Stimulated activated CD8-positive, alpha-beta memory T cell treated with anti-CD3 and anti-CD28 coated beads, Interleukin-15, amount 100 ng/mL, for 24 hours (primary cell): ENCODE measurements at regions not wholly inside any gene's neighbourhood (a gene's known extent, or its start where the extent isn't known, plus 50 kb on each side); places are given as distances from the start of the nearest gene placed in this dataset.

Experiments used
- DNase-seq: peaks from one replicate; pipeline ENCODE4 v3.0.0-alpha.2; 2020; ENCODE audit warnings: low read depth

DNA sequence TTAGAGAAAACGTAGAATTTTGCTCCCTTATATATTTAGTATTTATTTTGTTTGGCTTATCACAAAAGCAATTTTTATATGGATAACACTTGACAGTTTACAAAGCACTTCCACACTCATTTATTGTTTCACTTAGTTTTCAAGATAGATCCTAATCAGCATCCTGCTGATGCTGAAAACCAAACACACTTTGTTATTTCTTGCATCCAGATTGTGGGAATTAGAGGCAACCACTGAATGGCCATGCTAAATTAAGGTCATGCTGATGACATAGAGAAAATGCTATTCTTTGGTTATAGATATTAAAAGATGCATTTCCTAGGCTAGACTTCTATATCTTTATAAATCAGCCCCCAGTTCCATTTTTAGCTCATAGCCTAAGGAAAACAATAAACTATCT lies 474.1 kb upstream of the KCNMB2 start:
- no peak for DNase-seq

DNA sequence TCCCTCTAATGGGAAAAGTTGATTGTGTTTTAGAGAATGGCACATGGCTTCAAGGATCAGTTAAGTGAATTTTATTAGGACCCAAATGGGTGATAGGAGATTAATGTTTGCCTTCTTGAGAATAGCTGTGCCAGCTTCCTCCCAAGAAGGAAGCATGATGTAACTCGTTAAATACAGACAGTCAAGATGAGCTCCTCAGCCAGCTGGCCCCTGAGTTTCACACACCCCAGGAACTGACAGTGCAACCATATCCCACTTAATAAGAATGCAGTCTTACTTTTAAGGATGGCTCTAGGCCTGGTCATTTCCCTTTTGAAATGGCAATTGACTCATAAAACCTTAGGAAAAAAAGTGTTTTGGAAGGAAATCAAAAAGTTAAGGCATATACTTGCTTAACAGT lies 472.8 kb upstream of the KCNMB2 start:
- DNase-seq, result no peak

- DNase-seq, result no peak
Observed at GRCh38 chr3:178067721-178068120, 468.5 kb upstream of the KCNMB2 start.

DNA sequence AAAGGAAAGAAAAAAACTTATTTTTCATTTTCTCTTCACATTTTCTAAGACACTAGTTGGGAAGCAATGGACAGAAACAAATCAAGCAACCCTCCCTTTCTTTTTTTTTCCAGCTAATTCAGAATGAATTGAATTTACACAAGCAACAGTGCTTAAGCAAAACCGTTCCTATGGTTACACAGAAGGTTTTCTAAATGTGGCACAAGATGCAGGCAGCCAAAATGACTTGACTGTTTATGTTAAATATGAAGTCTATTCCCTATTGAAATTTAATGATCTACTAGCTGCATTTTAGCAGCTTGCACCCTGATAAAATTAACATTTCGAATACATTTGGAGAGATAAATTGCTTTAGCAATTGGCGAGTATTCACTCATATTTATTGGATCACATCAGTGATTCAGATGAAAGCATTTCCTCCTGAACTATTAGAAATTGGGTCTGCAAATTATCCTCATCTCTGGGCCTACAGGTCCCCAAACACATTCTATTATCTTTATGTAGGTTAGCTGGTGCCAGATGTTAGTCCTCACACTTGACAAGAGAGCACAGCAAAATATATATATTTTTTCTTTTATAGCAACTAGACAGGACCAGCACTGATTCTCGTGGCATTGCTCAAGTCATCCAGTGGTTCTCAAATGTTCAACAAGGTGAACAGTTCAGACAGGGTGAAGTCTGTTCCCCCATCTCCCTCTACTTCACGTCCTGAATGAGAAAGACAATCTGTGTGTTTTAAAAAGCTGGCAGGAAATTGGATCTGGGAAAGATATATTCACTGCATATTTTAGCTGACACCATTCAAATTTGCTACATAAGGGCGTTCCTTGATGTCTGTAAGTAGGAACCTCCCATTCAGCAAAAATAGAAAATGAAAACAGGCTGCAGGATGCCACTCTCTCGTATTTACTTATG lies 463.6 kb upstream of the KCNMB2 start:
- DNase-seq, result no peak

DNA sequence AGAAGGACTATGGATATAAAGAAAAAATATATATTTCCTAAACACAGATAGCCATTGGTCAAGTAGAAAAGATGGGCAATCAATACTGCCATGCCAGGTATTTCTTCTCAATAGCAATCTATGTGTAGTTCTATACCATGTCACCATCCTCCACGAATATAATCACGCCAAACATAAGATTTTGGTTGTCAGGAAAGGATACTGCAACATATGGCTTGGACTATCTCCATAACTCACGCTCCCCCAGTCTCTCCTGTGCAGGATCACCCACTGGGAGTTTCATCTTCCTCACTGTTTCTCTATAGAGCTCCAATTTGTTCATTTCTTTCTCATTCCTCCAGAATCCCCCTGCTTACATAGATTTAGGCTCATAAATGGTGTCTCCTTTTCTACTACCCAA lies 462.9 kb upstream of the KCNMB2 start:
- no peak for DNase-seq

GRCh38 chr3:178075344-178075743 lies 460.9 kb upstream of the KCNMB2 start:
- DNase-seq, result no peak

GRCh38 chr3:178078953-178079352 lies 457.3 kb upstream of the KCNMB2 start:
- DNase-seq, result no peak

DNA sequence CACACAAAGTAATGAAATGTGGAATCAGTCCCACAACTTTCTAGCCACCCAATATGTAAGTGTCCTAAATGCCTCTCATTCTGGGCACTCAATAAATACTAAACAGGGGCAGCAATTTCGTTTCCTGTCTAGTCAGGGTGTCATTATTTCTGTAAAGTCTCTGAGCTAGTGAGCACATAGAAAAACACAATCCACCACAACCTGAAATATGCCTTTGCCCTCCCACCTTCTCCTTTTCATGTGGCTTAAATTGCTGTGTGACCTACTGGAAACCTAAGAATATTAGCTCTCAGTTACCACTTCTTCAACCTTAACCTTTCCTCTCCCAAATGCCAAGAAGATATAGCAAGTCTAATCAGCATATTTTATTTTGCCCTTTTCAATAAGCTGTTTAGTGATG lies 456.3 kb upstream of the KCNMB2 start:
- no peak for DNase-seq

GRCh38 chr3:178082326-178082906 lies 453.8 kb upstream of the KCNMB2 start:
- no peak for DNase-seq

DNA sequence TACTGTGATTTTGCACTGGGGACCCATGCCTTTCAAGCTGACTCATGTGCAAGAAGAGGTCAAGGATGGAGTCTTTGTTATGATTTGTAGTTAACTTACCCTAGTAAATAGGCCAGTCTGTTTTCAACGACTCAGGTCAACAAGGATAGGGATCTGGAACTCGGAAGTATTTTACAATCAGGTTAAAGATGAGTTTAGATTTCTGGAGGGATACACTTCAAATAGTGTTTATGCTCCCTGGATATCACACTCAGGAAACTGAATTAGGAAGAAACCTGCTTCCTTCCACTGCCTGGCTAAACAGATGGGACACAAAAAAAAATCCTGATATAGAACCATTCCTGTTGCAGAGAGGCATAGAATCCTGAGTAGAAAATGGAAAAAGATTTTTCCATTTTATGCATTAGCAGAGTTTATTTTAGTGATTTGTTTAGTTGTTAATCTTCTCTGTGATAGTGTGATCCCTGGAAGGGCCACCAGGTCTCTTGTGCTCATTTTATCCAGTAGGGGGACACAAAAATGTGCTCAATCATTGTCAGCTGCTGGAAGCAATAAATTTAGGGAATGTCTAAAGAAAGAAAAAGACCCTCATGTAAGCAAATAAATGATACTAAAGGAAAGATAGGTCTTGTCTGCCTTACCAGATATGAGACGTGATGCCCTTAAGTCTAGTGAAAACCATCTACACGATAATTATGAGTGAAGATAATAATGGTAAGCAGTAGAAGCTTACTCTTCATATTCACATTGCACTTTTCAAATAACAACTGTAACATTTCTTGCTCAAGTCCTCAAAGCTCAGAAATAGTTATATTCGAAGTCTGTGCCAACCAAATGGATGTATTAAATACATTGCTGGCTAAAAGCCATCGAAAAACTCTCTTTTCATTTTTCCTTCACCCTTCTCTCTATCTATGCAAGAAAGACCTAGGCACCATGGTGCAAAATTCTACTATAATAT lies 452.1 kb upstream of the KCNMB2 start:
- DNase-seq, result no peak

- no peak for DNase-seq
Observed at GRCh38 chr3:178084938-178085816, 451.1 kb upstream of the KCNMB2 start.

DNA sequence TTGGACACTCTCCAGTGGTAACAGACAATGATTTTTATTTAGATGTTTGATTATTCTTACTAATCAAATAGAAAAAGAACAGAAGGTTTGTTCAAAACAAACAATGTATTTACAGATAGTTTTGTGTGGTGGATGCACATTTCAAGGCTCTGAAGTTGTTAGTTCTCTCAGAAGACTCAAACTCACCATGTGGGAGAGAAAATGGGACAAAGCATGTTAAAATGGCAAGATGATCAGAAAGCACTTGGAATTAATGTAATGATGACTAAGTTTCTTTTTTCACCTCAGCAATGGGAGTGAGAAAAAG lies 450.5 kb upstream of the KCNMB2 start:
- no peak for DNase-seq

DNA sequence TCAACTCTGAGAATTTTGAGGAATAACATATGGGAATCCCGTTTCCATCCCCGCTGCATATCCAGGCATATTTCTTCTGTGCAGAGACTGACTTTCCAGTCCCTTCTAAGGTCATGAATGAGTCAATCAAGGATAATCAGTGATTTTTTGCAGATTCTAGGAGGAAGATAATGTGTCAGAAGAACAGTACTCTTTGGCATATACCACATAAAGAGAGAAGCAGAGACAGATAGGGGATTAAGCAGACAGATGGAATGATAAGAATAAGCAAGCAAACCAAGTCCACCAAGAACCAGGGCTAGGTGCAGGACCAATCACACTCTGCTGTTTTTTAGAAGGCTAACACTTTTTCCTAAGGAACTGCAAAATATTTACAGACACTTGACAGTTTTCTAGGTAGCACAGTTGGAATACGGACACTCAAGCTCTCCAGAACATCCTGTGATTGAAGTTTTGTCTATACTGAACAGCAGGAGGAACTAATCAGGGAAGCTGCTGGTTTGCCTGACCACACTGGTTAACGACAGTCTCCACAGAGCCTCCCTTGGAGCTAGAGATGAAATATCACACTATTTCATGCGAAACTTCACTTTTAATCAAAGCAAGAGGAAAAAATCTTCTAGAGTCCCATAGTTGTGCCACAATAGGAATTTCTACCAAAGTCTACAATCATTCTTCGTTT lies 450.0 kb upstream of the KCNMB2 start:
- no peak for DNase-seq

DNA sequence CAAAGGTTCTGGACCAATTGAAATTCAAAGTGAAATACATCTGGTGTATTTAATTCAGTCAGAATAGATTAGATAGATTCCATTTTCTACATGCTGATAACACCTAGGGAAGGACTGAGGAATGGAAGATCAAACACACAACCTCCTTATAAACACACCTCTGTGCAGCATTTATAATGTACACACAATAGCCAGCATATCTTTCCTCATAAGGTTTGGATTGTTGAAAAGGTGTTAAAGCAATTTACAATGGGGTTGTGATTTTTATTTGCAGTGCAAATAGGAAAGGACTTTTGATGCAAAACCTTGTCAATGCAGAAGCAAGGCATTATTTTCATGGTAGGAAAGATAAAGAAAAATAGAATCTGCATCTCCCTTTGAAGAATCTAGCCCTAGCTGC lies 448.9 kb upstream of the KCNMB2 start:
- DNase-seq, result no peak

GRCh38 chr3:178088963-178089362 lies 447.3 kb upstream of the KCNMB2 start:
- DNase-seq, result no peak

- DNase-seq, result no peak
Observed at GRCh38 chr3:178090899-178091298, 445.3 kb upstream of the KCNMB2 start.

- no peak for DNase-seq
Observed at GRCh38 chr3:178095522-178095921, 440.7 kb upstream of the KCNMB2 start.

DNA sequence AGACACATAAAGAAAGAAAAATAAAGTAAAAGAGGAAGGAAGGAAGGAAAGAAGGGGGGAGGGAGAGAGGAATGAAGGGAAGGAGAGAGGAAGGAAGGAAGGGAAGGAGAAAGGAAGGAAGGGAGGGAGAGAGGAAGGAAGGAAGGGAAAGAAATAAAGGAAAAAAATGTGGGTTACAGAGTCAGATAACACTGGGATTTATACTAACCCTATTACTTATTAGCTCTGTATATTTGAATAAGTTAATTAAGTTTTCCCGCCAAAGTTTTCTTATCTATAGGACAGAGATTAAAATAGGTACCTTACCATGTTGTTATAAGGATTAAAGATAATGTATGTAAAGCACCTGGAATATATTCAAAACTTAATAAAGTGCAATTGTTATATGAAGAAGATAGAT lies 439.3 kb upstream of the KCNMB2 start:
- no peak for DNase-seq

DNA sequence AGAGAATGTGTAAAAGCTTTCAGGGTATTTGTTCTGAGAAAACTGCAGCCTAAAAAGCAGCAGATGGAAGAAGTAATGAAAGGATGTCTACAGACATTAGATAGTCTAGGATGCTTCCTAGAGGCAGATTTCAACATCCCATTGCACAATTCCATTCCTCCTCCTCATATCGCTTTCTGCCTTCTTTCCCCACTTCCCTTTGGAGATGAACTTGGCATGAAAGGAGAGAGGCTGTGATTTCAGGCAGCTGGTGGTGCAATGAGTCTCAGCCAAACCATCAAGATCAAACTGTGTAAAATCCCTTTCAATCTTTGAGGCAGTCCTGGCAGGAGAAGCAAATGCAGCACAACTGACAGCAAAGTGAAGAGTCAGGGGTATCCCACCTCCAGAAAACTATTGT lies 438.7 kb upstream of the KCNMB2 start:
- DNase-seq, result no peak

DNA sequence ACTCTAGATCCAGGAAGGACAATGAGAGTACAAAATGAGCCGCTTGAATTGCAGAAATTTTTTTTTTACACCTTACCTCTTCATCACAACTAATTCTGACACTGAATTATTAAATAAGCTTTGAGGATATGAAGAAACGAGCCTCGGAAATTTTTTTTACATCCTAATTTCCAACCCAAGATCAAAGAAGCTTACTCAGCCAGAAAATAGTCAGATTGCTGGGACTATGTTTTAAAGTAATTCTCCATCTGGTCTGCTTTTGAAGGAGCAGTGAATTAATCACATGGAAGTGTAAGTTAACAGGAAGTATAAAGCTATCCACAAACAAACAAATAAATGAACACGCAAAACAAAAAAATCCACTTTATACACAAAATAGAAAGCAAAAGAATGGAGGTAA lies 437.0 kb upstream of the KCNMB2 start:
- DNase-seq, result no peak

GRCh38 chr3:178099862-178100261 lies 436.4 kb upstream of the KCNMB2 start:
- DNase-seq, result no peak
